Right ventricle myocardium superior (tissue), 1 donor: ENCODE measurements at regions not wholly inside any gene's neighbourhood (a gene's known extent, or its start where the extent isn't known, plus 50 kb on each side); places are given as distances from the start of the nearest gene placed in this dataset.
"Not testable (repeated sequence)": the region's sequence is repeated elsewhere in the genome, so short reads cannot be mapped to it uniquely, and the experiment has no call there.

Experiments
- ATAC-seq: fragments of 200-7000 bp; cut with Tn5 transposase; one replicate; pipeline ENCODE4 v1.9.1; 2020; ENCODE audit warnings: mild to moderate bottlenecking; ENCODE audit not compliant: poor library complexity
- DNase-seq: peaks from one replicate; pipeline ENCODE4 v3.0.0-alpha.2; 2020
- intact Hi-C: fragments of 100-400 bp; cut with DNase I; formaldehyde crosslinking; loops from one replicate; pipeline ENCODE4 v1.11.2; 2022
- donor health status: DM: no; HTN: yes; CAD: no; lungs with severe emphysema.

DNA sequence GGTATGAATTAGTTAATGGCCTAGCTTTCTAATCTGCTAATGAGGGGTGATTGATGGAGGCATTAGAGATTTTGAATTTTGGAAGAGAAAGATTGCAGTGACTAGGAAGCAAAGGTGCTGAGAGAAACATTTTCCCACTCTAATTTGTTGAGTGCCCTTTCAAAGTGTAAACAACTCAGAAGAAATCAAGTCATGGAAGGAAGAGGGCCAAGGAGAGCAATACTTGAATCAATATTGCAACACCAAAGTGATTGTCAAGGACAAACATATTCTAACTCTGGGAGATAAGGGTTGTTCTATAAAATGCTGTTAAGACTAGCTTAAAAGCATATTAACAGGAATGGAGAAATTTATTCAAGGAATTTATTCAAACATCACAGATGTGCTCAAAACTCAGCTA, 182.7 kb upstream of the FERMT1 start:
- DNase-seq, result no peak
- intact Hi-C loops, result no loop called here
- ATAC-seq, result no peak

DNA sequence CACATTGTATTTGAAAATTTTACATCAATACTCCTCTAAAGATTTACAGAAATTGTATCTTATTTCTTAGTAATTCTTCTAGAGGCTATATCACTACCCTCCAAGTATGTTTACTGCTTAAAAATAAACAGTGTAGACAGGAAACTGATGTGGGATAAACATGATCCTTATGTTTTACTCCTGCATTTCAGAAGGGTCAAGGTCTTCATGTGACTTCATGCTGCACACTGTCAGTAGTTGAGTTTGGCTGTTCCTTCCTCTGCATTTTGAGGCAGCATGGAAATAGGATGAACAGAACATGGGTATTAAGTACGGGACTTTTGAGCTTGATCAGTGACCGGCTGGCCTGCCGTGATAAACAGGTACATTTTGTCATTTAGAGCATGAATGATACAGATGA, 179.2 kb upstream of the FERMT1 start:
- DNase-seq (no peak), ATAC-seq (no peak)
- intact Hi-C loops, result no loop called here

DNA sequence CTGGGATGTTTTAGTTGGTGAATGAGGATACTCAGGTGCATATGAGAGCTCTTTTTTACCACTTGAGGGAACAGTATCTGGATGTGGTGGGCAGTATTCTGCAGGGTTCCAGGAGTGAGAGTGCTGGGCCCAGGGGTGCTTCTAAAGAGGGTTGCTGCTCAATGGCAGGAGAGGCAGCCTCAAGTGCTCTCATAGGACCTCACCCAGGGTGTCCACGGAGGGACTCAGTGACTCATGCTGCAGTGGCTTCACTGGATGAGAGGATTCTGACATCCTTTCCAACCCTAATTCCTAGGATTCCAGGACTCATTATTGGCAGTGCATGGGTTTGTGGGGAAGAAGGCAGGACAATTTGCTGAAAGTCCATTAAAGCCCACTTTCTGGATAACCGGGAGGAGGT, 176.6 kb upstream of the FERMT1 start:
- ATAC-seq, result no peak
- no peak for DNase-seq
- intact Hi-C loops, result no loop called here

DNA sequence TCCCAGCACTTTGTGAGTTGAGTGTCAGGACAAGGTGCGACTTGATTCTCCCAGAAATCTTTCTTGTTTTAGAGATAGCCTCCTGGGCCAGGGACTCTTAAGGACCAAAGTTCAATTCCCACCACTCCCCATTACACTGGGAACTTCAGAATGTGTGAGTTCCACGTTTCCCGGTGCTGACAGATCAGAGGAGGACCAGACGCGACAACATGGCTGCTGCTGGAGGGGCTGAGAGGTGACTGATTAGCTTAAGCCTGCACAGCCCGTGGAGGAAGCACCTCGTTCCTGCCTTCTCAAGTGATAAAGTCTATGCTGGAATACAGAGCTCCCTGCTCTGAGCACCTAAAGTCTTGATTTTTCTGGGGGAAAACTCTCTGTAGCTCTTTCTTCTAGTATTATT, 175.2 kb upstream of the FERMT1 start:
- DNase-seq (no peak), ATAC-seq (no peak)
- intact Hi-C loops, result no loop called here

DNA sequence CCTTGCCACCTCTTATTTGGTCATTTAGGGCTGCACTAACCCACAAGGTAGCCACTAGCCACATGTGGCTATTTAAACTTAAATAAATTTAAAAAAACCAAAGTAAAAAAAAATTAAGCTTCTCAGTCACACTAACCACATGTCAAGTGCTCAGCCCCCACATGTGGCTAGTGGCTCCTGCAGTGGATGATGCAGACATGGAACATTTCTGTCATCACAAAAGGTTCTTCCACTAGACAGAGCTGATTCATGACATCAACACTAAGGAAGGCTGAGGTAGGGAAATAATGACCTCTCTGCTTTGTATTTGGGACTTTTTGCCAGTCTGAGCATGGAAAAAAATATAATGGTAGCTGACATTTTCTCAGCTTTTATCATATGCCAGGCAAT, 173.0 kb upstream of the FERMT1 start:
- DNase-seq, result no peak
- ATAC-seq, result no peak
- intact Hi-C loops, result no loop called here

DNA sequence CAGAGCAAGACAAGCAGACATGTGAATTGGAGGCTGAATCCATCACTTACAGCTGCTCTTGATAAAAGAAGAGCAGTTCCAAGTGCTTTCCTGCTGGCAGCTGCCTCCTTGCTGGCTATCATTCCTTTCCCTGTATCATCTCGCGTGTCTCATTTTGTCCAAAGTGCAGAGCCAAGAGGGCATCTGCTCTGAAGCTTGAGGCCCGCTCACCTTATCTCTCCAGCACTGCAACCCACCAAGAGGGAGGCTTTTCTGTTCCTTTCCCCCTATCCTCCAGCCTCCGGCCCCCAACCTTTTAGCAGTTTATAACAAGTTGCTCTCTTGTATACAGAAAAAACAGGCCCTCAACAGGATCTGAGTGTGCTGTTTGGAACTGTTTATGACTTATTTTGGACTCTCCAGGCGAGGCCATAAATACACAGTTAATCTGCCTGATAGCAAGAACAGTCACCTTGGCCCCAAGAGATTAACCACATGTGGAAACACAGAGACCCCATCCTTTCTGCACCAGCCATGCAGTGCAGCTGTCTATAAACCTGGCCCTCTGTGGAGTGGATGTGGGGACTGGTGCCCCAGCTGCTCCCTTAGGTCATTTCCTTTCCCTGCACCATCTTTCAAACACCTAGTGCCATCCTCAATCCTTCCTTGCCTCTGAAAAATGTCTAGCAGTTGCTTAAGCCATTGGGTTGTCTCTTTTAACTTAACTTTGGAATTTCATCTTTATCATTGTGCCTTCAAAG, 172.5 kb upstream of the FERMT1 start:
- intact Hi-C loops, result no loop called here
- ATAC-seq, result no peak
- no peak for DNase-seq

DNA sequence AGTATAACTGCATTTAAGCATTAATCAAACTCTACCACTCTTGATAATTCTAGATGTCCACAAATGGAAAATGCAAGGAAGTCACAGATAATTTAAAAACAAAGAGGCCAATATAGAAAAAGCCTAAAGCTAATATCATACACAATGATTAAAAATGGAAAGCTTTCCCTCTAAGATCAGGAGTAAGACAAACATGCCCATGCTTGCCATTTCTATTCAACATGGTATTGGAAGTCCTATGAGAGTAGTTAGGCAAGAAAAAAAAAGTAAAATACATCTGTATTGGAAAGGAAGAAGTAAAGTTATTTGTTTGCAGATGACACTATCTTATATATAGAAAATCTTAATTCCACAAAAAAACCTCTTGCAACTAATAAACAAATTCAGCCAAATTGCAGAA, 164.6 kb upstream of the FERMT1 start:
- ATAC-seq (no peak), DNase-seq (no peak)
- intact Hi-C loops, result no loop called here

DNA sequence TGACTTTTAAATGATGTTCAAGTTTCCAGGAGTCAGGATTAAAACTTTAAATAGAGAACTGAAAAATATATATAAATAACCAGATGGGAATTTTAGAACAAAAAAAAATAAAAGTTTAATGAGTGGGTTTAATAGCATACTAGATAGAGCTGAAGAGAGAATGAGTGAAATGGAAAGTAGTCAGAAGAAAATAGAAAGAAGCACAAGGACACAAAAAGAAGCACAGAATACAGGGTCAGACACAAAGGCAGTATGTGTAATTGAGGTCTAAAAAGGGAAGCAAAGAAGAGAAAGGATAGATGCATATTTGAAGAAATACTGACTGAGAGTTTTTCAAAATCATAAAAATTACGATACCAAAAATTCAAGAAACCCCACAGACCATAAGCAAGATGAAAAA, 159.8 kb upstream of the FERMT1 start:
- intact Hi-C loops, result no loop called here
- ATAC-seq (no peak), DNase-seq (no peak)

DNA sequence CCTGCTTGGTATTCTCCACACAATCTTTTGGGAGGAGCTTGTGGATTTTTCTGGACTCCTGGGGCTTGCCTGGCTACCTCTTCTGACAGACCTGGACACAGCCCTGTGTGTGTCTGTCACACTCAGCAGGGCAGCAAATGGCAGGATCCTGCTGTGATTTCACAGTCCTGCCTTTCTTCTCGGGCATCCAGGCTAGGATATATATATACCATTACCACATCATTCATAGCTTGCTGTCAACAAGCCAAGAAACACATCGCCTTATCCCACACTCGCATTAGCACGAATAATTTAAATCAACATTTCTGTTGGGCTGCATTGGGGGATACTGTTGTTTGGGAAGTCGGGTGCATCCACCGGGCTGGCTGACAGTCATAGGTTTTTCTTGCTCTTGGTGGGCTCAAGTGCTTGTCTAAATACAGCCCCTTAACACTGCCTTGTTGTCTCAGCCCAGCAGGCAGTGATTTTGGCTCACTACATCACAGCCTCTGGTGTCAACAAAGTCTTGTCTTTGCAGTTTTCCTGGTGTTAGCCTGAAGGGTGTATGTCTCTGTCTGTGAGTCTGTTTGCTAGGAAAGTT, 154.9 kb upstream of the FERMT1 start:
- ATAC-seq, result no peak
- DNase-seq, result no peak
- intact Hi-C loops, result no loop called here

DNA sequence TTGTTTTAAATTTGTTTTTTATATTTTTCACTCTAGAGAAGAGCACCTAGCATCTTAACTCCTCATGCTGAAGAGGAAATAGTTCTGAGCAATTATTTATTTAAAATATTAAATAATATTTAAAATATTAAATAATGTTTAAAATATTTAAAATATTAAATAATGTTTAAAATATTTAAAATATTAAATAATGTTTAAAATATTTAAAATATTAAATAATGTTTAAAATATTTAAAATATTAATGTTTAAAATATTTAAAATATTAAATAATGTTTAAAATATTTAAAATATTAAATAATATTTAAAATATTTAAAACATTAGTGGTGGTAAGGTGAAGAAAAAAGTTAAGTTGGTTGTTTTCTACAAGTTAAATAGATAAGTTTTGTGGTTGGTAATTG, 147.6 kb upstream of the FERMT1 start:
- intact Hi-C loops, DNase-seq, ATAC-seq: not testable (repeated sequence)

DNA sequence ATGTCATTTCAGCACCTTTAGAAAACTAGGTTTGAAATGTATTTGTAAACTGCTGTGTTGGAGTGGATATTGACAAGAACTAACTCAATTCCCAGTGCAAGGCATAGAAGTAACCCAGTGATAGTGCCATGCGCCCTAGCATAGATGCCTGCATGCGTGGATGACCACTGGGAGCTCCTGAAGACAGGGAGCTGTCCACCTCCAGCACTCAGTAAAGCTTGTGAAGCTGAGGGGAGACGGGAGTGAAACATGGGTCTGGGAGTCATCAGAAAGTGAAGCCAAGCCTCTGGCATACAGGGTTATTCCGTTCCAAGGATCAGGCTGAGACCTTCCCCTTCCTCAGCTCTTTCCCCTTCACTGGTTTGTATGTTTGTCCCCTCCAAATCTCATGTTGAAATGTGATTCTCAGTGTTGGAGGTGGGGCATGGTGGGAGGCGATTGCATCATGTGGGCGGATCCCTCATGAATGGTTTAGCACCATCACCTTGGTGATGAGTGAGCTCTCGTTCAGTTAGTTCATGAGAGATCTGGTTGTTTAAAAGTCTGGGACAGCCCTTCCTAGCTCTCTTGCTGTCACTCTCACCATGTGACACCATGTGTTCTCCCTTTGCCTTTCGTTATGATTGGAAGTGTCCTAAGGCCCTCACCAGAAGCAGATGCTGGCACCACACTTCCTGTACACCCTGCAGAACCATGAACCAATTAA, 146.5 kb upstream of the FERMT1 start:
- no peak for DNase-seq
- intact Hi-C loops, result no loop called here
- ATAC-seq, result no peak

DNA sequence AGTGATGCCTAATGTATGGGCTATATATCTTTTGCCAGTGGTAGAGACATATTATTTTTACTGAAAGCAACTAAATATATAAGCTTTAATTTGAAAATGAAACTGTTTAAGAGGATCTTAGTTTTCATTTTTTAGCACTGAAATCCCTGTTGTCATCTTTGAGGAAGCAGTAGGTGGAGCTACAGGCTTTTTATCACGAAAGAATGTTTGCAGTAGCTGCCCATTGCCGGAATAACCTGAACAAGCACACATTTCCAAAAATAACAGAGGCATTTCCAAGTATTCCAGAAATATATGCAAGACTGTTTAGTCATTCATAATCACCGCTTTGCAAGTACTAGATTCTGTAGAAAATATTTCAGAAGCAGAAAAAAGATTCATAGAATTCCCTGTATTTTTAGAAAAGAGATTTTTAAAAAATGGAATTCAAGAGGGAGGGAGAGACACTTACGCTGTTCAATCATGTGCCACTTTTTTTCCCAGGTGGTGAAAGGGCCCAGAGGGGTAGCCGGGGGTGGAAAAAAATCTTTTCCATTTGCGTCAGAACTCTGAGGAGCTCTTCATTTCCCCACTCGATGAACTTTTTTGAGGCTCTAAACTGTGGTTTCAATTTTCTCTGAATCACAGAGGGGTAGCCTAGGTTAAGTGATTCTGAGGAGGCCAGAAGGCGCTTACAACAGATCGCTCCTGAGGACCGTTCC, 142.5 kb upstream of the FERMT1 start:
- ATAC-seq (peak; percentile 78), DNase-seq (no peak)
- intact Hi-C loops, result no loop called here

DNA sequence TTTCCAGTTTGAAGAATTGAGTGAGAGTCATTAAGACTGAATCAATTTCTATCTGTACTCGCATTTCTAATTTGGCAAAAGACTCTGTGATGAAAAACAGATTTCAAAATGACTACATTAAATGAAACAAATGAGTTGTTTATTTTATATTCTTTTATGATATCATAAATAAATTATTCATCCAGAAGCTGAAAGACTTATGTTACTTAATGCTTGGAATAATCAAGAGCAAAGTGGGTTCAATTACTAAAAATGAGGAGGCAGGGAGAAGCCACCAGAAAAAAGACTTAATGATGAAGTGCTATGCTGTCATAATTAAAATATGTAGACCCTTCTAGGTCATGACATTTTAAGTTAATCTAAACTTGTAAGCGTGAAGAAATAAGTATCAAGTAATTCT, 130.6 kb upstream of the FERMT1 start:
- intact Hi-C loops, result no loop called here
- no peak for ATAC-seq
- DNase-seq, result no peak

DNA sequence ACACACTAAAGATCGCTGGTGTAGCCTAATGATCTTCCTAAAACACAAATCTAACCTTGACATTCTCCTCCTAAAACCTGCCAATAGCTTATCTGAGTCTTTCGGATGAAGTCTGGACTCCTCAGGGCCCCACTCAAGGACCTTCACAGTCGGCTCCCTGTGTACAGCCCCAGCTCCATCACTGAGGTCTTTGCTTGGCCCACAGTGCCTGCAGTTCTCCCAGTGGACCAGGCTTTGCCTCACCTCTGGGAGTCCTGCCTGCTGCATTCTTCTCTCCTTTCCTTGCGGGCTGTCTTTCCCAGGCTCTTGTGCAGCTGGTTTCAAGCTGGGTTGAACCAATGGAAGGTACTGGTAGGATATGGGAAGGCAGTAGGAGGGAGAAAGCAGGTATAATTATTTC, 122.6 kb upstream of the FERMT1 start:
- intact Hi-C loops, result no loop called here
- no peak for ATAC-seq

DNA sequence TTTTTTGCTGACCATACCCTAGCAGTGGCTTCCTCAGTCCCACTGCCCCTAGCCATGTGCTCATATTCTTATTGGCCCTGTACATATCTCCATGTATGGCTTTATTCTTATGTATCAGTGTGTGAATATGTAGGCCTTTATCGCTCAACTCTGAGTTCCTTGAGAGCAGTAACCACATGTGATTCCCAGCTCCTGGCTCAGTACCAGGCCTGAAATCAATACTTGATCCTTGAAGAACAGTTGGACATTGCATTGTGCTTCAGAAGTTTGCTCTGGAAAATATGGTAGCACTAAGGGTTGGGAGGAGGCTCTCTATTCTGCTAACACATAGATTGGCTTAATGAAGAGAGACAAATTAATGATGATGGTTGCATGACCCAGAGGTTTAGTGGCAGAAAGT, 118.8 kb upstream of the FERMT1 start:
- ATAC-seq (no peak), DNase-seq (no peak)
- intact Hi-C loops, result no loop called here

More for the DNA sequence above, 122.6 kb upstream of the FERMT1 start:
- no peak for DNase-seq

DNA sequence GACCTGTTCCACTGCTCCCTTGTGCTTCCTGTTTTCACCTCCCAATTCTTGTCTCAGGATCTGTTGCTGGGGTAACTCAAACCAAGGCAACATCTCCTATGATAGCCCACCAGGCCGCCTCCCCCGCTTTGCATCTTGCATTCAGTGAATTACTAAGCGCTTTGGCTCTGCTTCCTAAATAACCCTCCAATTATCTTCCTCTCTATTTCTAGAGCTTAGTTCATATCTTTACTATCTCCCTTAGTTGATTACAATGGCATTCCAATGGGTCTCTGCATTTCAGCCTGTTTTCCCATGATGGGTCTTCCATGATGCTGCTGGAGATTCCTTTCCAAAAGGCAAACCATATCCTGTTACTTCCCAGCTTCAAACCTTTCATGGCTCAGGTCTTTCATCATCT, 117.2 kb upstream of the FERMT1 start:
- intact Hi-C loops, result no loop called here
- ATAC-seq, result no peak
- DNase-seq, result no peak

DNA sequence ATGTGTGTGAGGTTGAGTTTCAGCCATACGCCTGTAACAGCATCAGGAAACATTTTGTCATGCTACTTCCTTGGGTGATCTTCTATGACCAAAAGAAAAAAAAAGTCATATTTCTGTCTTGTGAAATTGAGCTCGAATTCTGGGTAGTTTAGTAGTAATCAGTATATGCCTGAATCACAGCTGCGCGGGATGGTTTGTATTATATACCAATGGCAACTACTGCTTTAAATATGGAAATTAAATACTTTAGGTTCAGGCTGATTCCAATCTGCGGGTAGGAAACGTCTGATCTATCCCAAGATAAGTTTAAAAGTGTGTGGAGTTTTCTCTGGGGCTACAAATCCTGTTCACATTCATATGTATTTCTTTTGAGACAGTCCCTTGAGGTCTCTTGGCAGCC, 115.6 kb upstream of the FERMT1 start:
- no peak for ATAC-seq
- intact Hi-C loops, result no loop called here
- DNase-seq, result no peak

DNA sequence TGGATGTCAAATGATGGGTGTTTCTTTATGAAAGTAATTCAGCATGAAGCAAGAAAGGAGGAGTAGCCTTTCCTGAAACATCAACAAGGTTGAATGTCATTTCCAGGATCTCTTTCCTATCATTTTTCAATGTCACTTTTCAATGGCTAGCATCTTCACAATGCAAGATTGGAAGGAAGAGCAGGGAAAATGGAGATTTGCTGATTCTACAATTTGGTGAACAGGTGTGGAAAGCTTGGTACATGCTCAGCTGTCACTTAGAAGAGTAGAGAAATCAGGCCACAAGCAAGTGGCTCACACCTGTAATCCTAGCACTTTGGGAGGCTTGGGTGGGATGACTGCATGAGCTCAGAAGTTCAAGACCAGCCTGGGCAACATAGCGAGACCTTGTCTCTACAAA, 112.7 kb upstream of the FERMT1 start:
- intact Hi-C loops, result no loop called here
- ATAC-seq, result no peak

DNA sequence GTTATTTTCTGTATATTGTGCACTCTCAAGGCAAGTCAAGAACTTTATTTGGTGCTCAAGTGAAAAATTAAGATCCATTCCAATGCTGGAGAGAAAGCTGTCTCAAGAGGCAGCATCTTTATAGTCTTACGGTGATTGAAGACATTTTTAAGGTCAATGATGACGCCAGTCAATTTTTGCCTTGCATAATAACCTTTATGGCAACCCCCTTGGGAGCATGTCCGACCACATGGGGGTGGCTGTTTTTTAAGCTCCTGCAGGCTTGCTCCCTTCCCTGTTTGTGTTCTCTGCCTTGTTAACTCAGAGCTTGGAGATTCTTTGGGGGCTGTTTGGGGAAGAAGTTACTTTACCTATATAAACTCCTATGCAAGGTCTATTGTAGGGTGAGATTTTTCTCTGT, 109.6 kb upstream of the FERMT1 start:
- DNase-seq, result no peak
- no peak for ATAC-seq
- intact Hi-C loops, result no loop called here

More for the DNA sequence above, 112.7 kb upstream of the FERMT1 start:
- no peak for DNase-seq

DNA sequence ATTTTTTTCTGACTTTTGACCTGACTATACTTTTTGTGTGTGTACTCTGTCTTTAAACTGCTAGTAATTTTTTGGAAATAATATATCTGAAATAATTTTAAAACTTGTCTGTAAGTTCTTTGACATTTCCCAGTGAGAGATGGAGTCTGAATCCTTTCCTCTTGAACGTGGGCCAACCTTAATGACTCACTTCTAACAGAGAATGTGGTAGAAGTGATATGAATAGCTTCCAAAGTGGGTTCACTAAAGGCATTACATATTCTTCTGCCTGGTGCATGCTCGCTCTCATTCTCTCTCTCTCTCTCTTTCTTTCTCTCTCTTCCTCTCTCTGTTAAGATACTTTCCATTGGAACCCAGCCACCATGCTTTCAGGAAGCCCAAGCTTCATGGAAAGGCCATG, 108.7 kb upstream of the FERMT1 start:
- intact Hi-C loops, result no loop called here
- ATAC-seq, result no peak

More for the DNA sequence above, 108.7 kb upstream of the FERMT1 start:
- DNase-seq, result no peak
